ENCODE measurements at regions not wholly inside any gene's neighbourhood (a gene's known extent, or its start where the extent isn't known, plus 50 kb on each side); places are given as distances from the start of the nearest gene placed in this dataset.

GRCh38 chr2:150963336-150963735 lies 298.3 kb downstream of the RBM43 start:
- DNase-seq (ENCODE audit: low spot score): no peak
- Histone ChIP-seq H3K4me3 (no peak overlapping the region), H3K4me2 (no peak overlapping the region), H2AFZ (no peak overlapping the region), H3K27ac (no peak overlapping the region), H3K27me3 (no peaks in the 10 kb centered on the region), H4K20me1 (ENCODE audit: insufficient read depth, poor library complexity, severe bottlenecking) (no peaks in the 10 kb centered on the region), H3K9me3 (ENCODE audit: low read depth) (no peaks in the 10 kb centered on the region), H3K79me2 (no peaks in the 10 kb centered on the region), H3K36me3 (replicated peaks; ENCODE audit: insufficient read depth, low read depth) (no peaks in the 10 kb centered on the region), H3K4me1 (ENCODE audit: insufficient read depth) (no peaks in the 10 kb centered on the region), H3K9me2 (replicated peaks; ENCODE audit: insufficient read depth) (no peaks in the 10 kb centered on the region)
- 87% methylated on average over 5 of the region's 5 CpGs for WGBS (ENCODE audit: low lambda C conversion rate, missing lambda C conversion rate)
- TF ChIP-seq EZH2 (IDR thresholded peaks at IDR 0.05; ENCODE audit: borderline replicate concordance): no peak
- TF ChIP-seq CTCF (IDR thresholded peaks at IDR 0.05; ENCODE audit: poor library complexity): no peak
- no peak for TF ChIP-seq EZH2phosphoT487 (IDR thresholded peaks at IDR 0.05; ENCODE audit: low read depth, severe bottlenecking, unreplicated experiment)

GRCh38 chr2:150955231-150955630 lies 306.4 kb downstream of the RBM43 start:
- 87% methylated on average over 10 of the region's 10 CpGs for WGBS (ENCODE audit: low lambda C conversion rate, missing lambda C conversion rate)

GRCh38 chr2:150946831-150947230 lies 314.8 kb downstream of the RBM43 start:
- Histone ChIP-seq H3K79me2 (no peaks in the 10 kb centered on the region), H3K27ac (no peak overlapping the region), H3K4me3 (no peak overlapping the region), H3K9me2 (replicated peaks; ENCODE audit: insufficient read depth) (no peaks in the 10 kb centered on the region), H3K9me3 (ENCODE audit: low read depth) (no peaks in the 10 kb centered on the region), H3K27me3 (no peaks in the 10 kb centered on the region), H4K20me1 (ENCODE audit: insufficient read depth, poor library complexity, severe bottlenecking) (no peaks in the 10 kb centered on the region), H2AFZ (no peak overlapping the region), H3K4me2 (no peak overlapping the region), H3K36me3 (replicated peaks; ENCODE audit: insufficient read depth, low read depth) (no peaks in the 10 kb centered on the region), H3K4me1 (ENCODE audit: insufficient read depth) (no peaks in the 10 kb centered on the region)
- no peak for DNase-seq (ENCODE audit: low spot score)
- TF ChIP-seq EZH2 (IDR thresholded peaks at IDR 0.05; ENCODE audit: borderline replicate concordance) (no peak), CTCF (IDR thresholded peaks at IDR 0.05; ENCODE audit: poor library complexity) (no peak), EZH2phosphoT487 (IDR thresholded peaks at IDR 0.05; ENCODE audit: low read depth, severe bottlenecking, unreplicated experiment) (no peak)

More at GRCh38 chr2:150955231-150955630, 306.4 kb downstream of the RBM43 start:
- H3K36me3 ChIP-seq (replicated peaks; ENCODE audit: insufficient read depth, low read depth): no peaks in the 10 kb centered on the region
- H3K27me3 ChIP-seq: no peaks in the 10 kb centered on the region
- H3K9me2 ChIP-seq (replicated peaks; ENCODE audit: insufficient read depth): no peaks in the 10 kb centered on the region
- H3K27ac ChIP-seq: no peak overlapping the region
- H3K4me2 ChIP-seq: no peak overlapping the region
- H2AFZ ChIP-seq: no peak overlapping the region
- TF ChIP-seq EZH2phosphoT487 (IDR thresholded peaks at IDR 0.05; ENCODE audit: low read depth, severe bottlenecking, unreplicated experiment) (no peak), CTCF (IDR thresholded peaks at IDR 0.05; ENCODE audit: poor library complexity) (no peak), EZH2 (IDR thresholded peaks at IDR 0.05; ENCODE audit: borderline replicate concordance) (no peak)
- no peak for DNase-seq (ENCODE audit: low spot score)
- H3K79me2 ChIP-seq: no peaks in the 10 kb centered on the region
- no peaks in the 10 kb centered on the region for H3K9me3 ChIP-seq (ENCODE audit: low read depth)
- no peaks in the 10 kb centered on the region for H3K4me1 ChIP-seq (ENCODE audit: insufficient read depth)
- H3K4me3 ChIP-seq: no peak overlapping the region
- H4K20me1 ChIP-seq (ENCODE audit: insufficient read depth, poor library complexity, severe bottlenecking): no peaks in the 10 kb centered on the region

- no peaks in the 10 kb centered on the region for H3K4me1 ChIP-seq (ENCODE audit: insufficient read depth)
- H3K27me3 ChIP-seq: no peaks in the 10 kb centered on the region
- no peak overlapping the region for H3K4me2 ChIP-seq
- H4K20me1 ChIP-seq (ENCODE audit: insufficient read depth, poor library complexity, severe bottlenecking): no peaks in the 10 kb centered on the region
- TF ChIP-seq CTCF (IDR thresholded peaks at IDR 0.05; ENCODE audit: poor library complexity) (no peak), EZH2 (IDR thresholded peaks at IDR 0.05; ENCODE audit: borderline replicate concordance) (no peak), EZH2phosphoT487 (IDR thresholded peaks at IDR 0.05; ENCODE audit: low read depth, severe bottlenecking, unreplicated experiment) (no peak)
- H3K9me3 ChIP-seq (ENCODE audit: low read depth): no peaks in the 10 kb centered on the region
- H2AFZ ChIP-seq: no peak overlapping the region
- 100% methylated on average over 1 of the region's 1 CpG for WGBS (ENCODE audit: low lambda C conversion rate, missing lambda C conversion rate)
- H3K4me3 ChIP-seq: no peak overlapping the region
- H3K27ac ChIP-seq: no peak overlapping the region
- no peak for DNase-seq (ENCODE audit: low spot score)
- no peaks in the 10 kb centered on the region for H3K79me2 ChIP-seq
- no peaks in the 10 kb centered on the region for H3K36me3 ChIP-seq (replicated peaks; ENCODE audit: insufficient read depth, low read depth)
- no peaks in the 10 kb centered on the region for H3K9me2 ChIP-seq (replicated peaks; ENCODE audit: insufficient read depth)
Measured at GRCh38 chr2:150944315-150944714, 317.3 kb downstream of the RBM43 start.
